Central memory CD8-positive, alpha-beta T cell (primary cell): ENCODE measurements at regions not wholly inside any gene's neighbourhood (a gene's known extent, or its start where the extent isn't known, plus 50 kb on each side); places are given as distances from the start of the nearest gene placed in this dataset.
"Not testable (repeated sequence)": the region's sequence is repeated elsewhere in the genome, so short reads cannot be mapped to it uniquely, and the experiment has no call there.

Source experiments
- ATAC-seq: fragments of 150-1000 bp; cut with Tn5 transposase; replicated peaks from 2 replicates; pipeline ENCODE4 v1.10.0; 2022; ENCODE audit warnings: mild to moderate bottlenecking, moderate FRiP score, moderate number of reproducible peaks; ENCODE audit not compliant: poor library complexity, severe bottlenecking; ENCODE audit errors: extremely low read depth
- DNase-seq, 2 donors: peaks; one replicate each; pipeline ENCODE4 v3.0.0; 2021; ENCODE audit warnings: low spot score in 2 of 2
- H3K27ac Mint-ChIP-seq: one replicate; pipeline ENCODE4 v1.8.0; 2022; ENCODE audit warnings: low read depth, mild to moderate bottlenecking, moderate library complexity, mixed read lengths
- H3K27me3 Mint-ChIP-seq: one replicate; pipeline ENCODE4 v1.8.0; 2022; ENCODE audit warnings: mixed read lengths
- H3K36me3 Mint-ChIP-seq: one replicate; pipeline ENCODE4 v1.8.0; 2022; ENCODE audit warnings: mild to moderate bottlenecking, moderate library complexity, mixed read lengths; ENCODE audit not compliant: insufficient read depth
- H3K4me1 Mint-ChIP-seq: one replicate; pipeline ENCODE4 v1.8.0; 2022; ENCODE audit warnings: mixed read lengths
- H3K4me3 Mint-ChIP-seq: one replicate; pipeline ENCODE4 v1.8.0; 2022; ENCODE audit warnings: mild to moderate bottlenecking, moderate library complexity, mixed read lengths
- H3K9me3 Mint-ChIP-seq: one replicate; pipeline ENCODE4 v1.8.0; 2022; ENCODE audit warnings: mixed read lengths

DNA sequence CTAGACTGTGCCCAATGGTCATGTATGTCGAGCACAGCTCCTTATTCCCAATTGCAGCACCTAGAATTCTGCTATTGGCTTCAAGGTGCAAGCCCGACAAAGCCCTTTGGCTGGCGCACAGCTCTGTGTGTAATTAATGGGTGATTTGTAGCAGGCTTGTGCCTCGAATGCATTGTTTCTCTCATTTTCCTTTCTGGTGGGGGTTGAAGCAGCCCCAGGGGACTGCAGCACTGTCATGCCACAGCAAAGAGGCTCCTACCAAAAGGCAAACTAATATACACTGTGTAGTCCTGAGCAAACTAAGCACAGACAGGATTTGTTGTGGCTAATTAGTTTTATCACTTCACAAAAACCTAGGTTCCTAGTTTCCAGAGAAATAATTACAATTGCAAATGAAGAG, 898.7 kb downstream of the UQCRFS1 start:
- Mint-ChIP-seq H3K27me3 (peaks cover 9% of the 10 kb centered on the region), H3K4me1 (no peaks in the 10 kb centered on the region), H3K4me3 (no peak overlapping the region), H3K36me3 (no peaks in the 10 kb centered on the region), H3K9me3 (no peaks in the 10 kb centered on the region), H3K27ac (no peak overlapping the region)
- ATAC-seq (no peak), DNase-seq (no peak)

DNA sequence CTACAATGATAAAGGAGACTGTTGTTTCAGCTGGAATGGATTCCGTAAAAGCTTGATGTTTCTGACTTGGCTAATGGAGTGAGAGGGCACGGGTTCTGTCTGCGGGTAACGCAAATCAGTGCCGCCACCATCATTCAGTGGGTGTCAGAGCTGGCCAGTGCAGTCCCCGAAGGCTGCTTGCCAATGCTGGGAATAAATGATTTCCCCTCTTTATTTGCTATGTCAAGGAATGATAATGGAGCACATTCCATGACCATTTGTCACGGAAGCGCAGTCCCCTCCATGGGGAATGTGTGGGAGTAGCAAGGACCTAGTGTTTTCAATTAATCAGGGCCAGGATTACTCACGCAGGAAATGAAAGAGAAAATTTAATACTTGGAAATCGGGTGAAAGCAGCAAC, 899.3 kb downstream of the UQCRFS1 start:
- no peak overlapping the region for H3K4me3 Mint-ChIP-seq
- H3K4me1 Mint-ChIP-seq = no peaks in the 10 kb centered on the region
- no peak for DNase-seq
- H3K27ac Mint-ChIP-seq = no peak overlapping the region
- H3K9me3 Mint-ChIP-seq = no peaks in the 10 kb centered on the region
- H3K36me3 Mint-ChIP-seq = no peaks in the 10 kb centered on the region
- H3K27me3 Mint-ChIP-seq = peaks cover 9% of the 10 kb centered on the region
- ATAC-seq = no peak

DNA sequence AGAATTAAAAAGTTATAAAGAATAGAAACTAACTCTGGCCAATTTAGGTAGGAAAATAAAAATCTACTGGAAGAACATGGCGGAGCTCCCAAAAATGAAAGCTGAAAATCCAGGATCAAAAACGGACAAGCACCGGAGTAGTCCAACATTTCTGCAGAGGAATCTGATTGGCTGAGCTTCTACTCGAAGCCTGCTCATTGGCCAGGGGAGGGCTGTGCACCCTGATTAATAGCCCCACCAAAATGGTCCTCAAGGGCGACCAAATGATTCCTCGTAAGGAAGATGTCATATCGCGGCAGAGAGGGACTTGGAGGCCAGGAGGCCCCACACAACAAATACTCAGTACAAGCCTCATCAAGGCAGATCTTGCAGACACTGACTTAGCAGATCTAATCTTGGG, 900.7 kb downstream of the UQCRFS1 start:
- H3K9me3 Mint-ChIP-seq = no peaks in the 10 kb centered on the region
- H3K4me1 Mint-ChIP-seq = no peaks in the 10 kb centered on the region
- ATAC-seq (no peak), DNase-seq (no peak)
- no peak overlapping the region for H3K27ac Mint-ChIP-seq
- H3K27me3 Mint-ChIP-seq = peaks cover 1% of the 10 kb centered on the region
- H3K4me3 Mint-ChIP-seq = no peak overlapping the region
- H3K36me3 Mint-ChIP-seq = no peaks in the 10 kb centered on the region

DNA sequence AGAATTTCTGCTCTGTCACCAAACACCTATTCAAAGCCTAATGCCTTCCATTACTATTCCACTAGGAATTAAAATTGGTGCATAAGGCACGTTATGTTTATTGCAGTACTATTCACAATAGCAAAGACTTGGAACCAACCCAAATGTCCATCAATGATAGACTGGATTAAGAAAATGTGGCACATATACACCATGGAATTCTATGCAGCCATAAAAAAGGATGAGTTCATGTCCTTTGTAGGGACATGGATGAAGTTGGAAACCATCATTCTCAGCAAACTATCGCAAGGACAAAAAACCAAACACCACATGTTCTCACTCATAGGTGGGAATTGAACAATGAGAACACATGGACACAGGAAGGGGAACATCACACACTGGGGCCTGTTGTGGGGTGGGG, 902.1 kb downstream of the UQCRFS1 start:
- H3K27me3 Mint-ChIP-seq, DNase-seq, H3K36me3 Mint-ChIP-seq, H3K4me3 Mint-ChIP-seq, H3K9me3 Mint-ChIP-seq, H3K4me1 Mint-ChIP-seq, H3K27ac Mint-ChIP-seq, ATAC-seq: not testable (repeated sequence)

DNA sequence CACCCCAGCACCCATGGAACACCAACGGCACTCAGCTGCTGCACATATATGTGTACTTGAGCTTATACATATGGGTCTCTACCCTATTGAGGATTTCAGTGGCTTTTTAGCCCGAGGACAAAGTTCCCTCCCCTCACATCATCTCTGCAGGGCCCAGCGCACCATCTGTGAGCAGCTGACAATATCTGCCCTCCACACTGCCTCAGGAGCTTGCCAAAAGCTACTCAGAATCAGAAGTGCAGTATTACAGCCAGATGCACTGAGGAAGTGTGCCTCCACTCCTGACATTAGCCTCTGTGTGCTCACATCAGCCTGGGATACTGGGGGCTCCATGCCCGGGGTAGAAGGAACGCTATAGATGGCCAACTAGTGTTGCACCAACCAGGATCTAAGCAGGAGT, 903.9 kb downstream of the UQCRFS1 start:
- no peak for ATAC-seq
- H3K36me3 Mint-ChIP-seq = no peaks in the 10 kb centered on the region
- H3K9me3 Mint-ChIP-seq = no peaks in the 10 kb centered on the region

DNA sequence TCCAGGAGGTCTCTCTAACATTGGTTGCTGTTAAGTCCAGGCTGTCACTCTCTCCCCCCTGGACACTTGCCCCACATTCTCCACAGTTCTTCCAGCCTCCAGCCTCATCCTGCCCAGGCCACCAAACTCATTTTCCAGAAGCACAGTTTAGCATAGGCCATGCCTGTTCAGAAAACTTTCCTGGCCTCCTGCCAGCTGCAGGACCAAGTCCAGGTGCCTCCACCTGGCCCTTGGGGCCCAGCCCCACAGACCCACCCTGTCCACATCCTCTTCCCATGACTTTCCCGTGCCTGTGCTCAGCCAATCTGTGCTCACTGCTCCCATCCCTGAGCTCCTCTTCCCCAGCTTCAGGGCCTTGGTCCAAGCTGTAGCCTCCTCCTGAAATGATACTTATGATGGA, 905.0 kb downstream of the UQCRFS1 start:
- DNase-seq (no peak), ATAC-seq (no peak)
- Mint-ChIP-seq H3K27me3 (no peaks in the 10 kb centered on the region), H3K27ac (no peak overlapping the region), H3K9me3 (no peaks in the 10 kb centered on the region), H3K4me1 (no peaks in the 10 kb centered on the region), H3K4me3 (no peak overlapping the region), H3K36me3 (no peaks in the 10 kb centered on the region)

More for the DNA sequence above, 903.9 kb downstream of the UQCRFS1 start:
- H3K4me3 Mint-ChIP-seq = no peak overlapping the region
- H3K27me3 Mint-ChIP-seq = no peaks in the 10 kb centered on the region
- no peaks in the 10 kb centered on the region for H3K4me1 Mint-ChIP-seq
- no peak for DNase-seq
- H3K27ac Mint-ChIP-seq = no peak overlapping the region

DNA sequence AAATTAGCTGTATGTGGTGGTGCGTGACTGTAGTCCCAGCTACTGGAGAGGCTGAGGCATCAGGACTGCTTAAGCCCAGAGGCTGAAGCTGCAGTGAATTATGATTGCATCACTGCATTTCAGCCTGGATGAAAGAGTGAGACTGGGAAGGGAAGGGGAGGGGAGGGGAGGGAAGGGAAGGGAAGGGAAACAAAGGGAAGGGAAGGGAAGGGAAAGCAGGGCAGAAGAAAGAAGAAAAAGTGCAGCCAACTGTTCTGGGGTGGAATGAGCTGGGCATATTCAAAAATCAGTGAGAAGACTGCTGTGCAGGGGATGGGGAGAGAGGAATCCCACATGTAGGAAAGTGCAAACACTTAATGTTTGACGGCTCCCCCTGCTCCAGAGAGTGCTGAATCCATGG, 905.5 kb downstream of the UQCRFS1 start:
- ATAC-seq = no peak

DNA sequence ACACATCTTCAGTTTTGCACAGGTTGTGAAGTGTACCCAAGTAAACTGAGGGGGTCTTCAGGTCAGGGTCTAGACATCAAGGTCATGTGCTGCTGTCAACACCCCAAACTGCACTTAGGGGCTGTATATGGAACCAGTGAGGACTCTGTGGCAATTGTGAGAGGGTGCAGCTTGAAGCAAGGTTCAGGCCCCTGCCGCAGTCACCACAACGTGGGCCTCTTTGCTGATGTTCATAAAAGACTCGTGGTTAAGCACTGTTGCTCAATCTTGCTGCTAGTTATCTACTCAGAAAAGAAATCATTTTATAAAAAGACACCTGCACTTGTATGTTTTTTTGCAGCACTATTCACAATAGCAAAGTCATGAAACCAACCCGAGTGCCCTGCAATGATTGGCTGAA, 907.4 kb downstream of the UQCRFS1 start:
- ATAC-seq (no peak), DNase-seq (no peak)
- Mint-ChIP-seq H3K9me3 (no peaks in the 10 kb centered on the region), H3K4me1 (no peaks in the 10 kb centered on the region), H3K4me3 (no peak overlapping the region), H3K27ac (no peak overlapping the region), H3K27me3 (no peaks in the 10 kb centered on the region), H3K36me3 (no peaks in the 10 kb centered on the region)

More for the DNA sequence above, 905.5 kb downstream of the UQCRFS1 start:
- no peak for DNase-seq
- H3K9me3 Mint-ChIP-seq = no peaks in the 10 kb centered on the region
- no peaks in the 10 kb centered on the region for H3K4me1 Mint-ChIP-seq
- no peak overlapping the region for H3K27ac Mint-ChIP-seq
- H3K4me3 Mint-ChIP-seq = no peak overlapping the region
- no peaks in the 10 kb centered on the region for H3K27me3 Mint-ChIP-seq
- H3K36me3 Mint-ChIP-seq = no peaks in the 10 kb centered on the region

DNA sequence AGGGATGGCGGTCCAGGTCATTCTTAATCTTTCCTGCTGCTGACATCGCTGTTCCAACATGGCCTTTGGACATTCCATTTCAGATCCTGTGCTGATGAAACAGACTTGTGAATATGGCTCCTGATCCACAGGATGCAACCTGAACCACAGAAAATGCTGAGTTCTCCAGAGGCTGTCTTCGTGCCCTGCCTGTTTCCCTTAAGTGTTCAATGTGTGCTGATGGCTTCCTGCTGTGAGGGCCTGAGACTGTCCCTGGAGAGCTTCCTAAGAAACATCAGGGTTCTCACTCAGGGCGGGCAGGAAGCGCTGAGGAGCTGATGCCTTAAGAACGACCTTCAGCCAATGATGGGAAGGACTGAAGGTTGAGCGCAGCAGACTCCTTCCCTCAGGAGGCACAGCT, 909.4 kb downstream of the UQCRFS1 start:
- H3K4me3 Mint-ChIP-seq = no peak overlapping the region
- ATAC-seq = no peak
- H3K27me3 Mint-ChIP-seq = no peaks in the 10 kb centered on the region
- DNase-seq = no peak
- no peaks in the 10 kb centered on the region for H3K4me1 Mint-ChIP-seq
- H3K9me3 Mint-ChIP-seq = no peaks in the 10 kb centered on the region
- H3K36me3 Mint-ChIP-seq = no peaks in the 10 kb centered on the region
- H3K27ac Mint-ChIP-seq = no peak overlapping the region

DNA sequence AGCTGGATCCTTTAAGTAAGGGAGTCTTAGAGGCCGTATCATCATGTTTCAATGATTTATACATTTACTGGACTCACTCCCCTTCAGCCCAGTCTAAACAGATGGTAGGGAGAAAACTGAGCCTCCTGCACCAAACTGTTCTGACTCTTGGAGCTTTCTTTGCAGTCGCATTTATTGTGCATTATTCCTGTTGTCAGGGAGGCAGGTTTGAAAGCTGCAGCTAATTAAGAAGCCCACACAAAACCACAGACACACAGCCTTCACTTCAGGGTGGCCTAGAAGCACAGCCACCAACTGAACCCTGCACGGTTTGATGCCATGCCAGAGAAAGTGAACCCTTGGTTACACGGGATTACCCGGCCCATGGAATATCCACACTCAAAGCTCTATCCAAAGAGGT, 911.0 kb downstream of the UQCRFS1 start:
- no peaks in the 10 kb centered on the region for H3K4me1 Mint-ChIP-seq
- H3K36me3 Mint-ChIP-seq = no peaks in the 10 kb centered on the region
- ATAC-seq (no peak), DNase-seq (no peak)
- no peaks in the 10 kb centered on the region for H3K27me3 Mint-ChIP-seq
- H3K9me3 Mint-ChIP-seq = no peaks in the 10 kb centered on the region
- no peak overlapping the region for H3K4me3 Mint-ChIP-seq
- no peak overlapping the region for H3K27ac Mint-ChIP-seq

DNA sequence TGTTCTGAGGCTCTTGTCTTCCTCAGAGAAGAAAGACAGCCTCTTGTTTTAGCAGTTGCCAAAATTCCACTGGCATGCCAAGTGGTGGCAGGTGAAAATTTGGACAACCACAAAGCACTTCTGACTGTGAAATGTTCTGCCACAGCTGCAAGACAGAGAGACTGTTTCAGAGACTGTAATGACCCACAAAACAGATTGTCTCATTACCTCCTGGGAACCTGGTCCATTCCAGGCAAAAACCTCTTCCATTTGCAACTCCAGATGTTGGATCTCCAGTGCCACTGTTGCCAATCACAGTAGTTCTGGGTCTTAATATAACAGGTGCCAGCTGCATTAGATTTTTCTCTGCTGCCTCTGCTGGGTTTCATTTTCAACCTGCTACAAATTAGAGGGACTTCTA, 911.5 kb downstream of the UQCRFS1 start:
- Mint-ChIP-seq H3K36me3 (no peaks in the 10 kb centered on the region), H3K9me3 (no peaks in the 10 kb centered on the region), H3K4me1 (no peaks in the 10 kb centered on the region), H3K4me3 (no peak overlapping the region), H3K27me3 (no peaks in the 10 kb centered on the region), H3K27ac (no peak overlapping the region)
- DNase-seq (no peak), ATAC-seq (no peak)

DNA sequence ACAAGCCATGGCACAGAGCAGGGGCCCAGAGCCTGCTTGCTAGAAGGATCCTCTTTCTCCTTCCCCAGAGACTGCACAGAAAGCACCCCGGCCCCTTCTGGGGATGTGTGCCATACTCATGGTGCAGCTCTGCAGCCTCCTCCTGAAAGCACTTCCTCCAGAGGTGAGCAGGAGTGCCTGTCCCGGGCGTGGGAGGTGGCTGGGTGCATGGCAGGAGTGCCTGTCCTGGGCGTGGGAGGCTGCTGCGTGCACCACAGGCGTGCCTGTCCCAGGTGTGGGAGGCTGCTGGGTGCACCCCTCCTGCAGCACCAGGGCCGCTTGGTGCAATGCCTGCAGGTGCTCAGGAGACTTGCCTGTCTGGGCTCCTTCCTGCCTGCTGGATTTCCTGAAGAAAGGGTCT, 913.3 kb downstream of the UQCRFS1 start:
- DNase-seq (no peak), ATAC-seq (no peak)
- Mint-ChIP-seq H3K9me3 (no peaks in the 10 kb centered on the region), H3K27ac (no peak overlapping the region), H3K36me3 (no peaks in the 10 kb centered on the region), H3K4me3 (no peak overlapping the region), H3K4me1 (no peaks in the 10 kb centered on the region), H3K27me3 (no peaks in the 10 kb centered on the region)

DNA sequence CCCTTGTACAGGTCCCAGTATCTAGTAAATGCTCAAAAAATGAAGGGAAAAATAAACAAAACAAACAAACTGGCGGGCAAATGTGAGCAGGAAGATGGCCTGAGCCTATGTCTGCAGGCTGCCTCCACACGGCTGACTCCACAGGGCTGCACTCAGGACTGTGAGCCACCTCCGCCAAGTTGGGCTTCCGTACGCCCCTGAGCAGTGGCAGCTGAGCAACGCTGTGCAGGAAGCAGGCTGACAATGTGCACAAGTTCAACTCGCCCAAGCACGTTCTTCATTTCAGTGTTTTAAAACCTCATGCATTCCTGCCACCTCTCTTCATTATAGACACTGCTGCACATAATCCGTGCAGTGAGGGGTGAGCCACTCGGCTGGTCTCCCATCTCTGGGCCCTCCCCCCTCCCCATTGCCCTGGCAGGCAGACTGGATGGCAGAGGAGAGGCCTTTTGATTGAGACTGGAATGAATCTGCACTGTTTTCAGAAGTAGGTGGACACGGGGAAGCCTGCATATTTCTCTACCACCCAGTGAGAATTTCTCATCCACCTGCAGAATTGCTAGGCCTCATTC, 915.3 kb downstream of the UQCRFS1 start:
- no peaks in the 10 kb centered on the region for H3K9me3 Mint-ChIP-seq
- H3K36me3 Mint-ChIP-seq = no peaks in the 10 kb centered on the region
- H3K27ac Mint-ChIP-seq = no peak overlapping the region
- ATAC-seq (no peak), DNase-seq (no peak)
- peaks cover 7% of the 10 kb centered on the region for H3K27me3 Mint-ChIP-seq
- no peak overlapping the region for H3K4me3 Mint-ChIP-seq
- H3K4me1 Mint-ChIP-seq = no peaks in the 10 kb centered on the region

DNA sequence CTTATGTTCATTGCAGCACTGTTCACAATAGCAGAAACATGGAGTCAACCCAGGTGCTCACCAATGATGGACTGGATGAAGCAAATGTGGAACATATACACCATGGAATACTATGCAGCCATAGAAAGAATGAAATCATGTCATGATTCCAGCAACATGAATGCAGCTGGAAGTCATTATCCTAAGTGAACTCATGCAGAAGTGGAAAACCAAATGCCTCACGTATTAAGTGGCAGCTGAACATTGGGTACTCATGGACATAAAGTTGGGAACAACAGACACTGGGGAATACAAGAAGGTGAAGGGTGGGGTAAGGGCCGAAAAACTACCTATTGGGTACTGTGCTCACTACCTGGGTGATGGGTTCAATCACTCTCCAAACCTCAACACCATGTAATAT, 915.9 kb downstream of the UQCRFS1 start:
- DNase-seq (no peak), ATAC-seq (no peak)
- Mint-ChIP-seq H3K27ac (no peak overlapping the region), H3K36me3 (peaks cover 2% of the 10 kb centered on the region), H3K9me3 (no peaks in the 10 kb centered on the region), H3K27me3 (peaks cover 7% of the 10 kb centered on the region), H3K4me3 (no peak overlapping the region), H3K4me1 (no peaks in the 10 kb centered on the region)
